Endothelial cell of umbilical vein (primary cell): ENCODE measurements at regions not wholly inside any gene's neighbourhood (a gene's known extent, or its start where the extent isn't known, plus 50 kb on each side); places are given as distances from the start of the nearest gene placed in this dataset.

Experiments used
- BruUV-seq: library from RNA; stranded (reverse); fragments of 400-500 nt; replicated peaks from 2 replicates; lab custom pipeline; 2021; lab: Mats Ljungman, UMichigan
- CTCF ChIA-PET: fragments of 300-600, 350-600 bp; sonication (Branson Sonifier 250); formaldehyde crosslinking; loops from one replicate; lab custom pipeline; 2021; ENCODE audit warnings: antibody characterized with exemption, inconsistent platforms; lab: Charles Lee
- POLR2A ChIA-PET: fragments of 300-600, 350-600 bp; sonication (Branson Sonifier 250); formaldehyde crosslinking; loops from one replicate; lab custom pipeline; 2021; ENCODE audit warnings: antibody characterized with exemption, inconsistent platforms; lab: Charles Lee
- DNase-seq: peaks from one replicate; pipeline ENCODE4 v3.0.0-alpha.2; 2011; ENCODE audit warnings: low read depth, low spot score
- FAIRE-seq: peaks from 2 replicates; lab custom pipeline; 2011; peaks lifted over from hg19 to GRCh38; lab: Jason Lieb, UNC
- H2AFZ ChIP-seq: 2 replicates; pipeline ENCODE4 v1.6.0; 2012; ENCODE audit warnings: low read depth, low read length, control low read depth, inconsistent platforms
- H3K27ac ChIP-seq: 2 replicates; pipeline ENCODE4 v1.5.1; 2011; ENCODE audit warnings: low read depth, mild to moderate bottlenecking, control low read depth, low read length, moderate library complexity; ENCODE audit not compliant: insufficient read depth
- H3K27me3 ChIP-seq, 2 experiments: 2 replicates each; pipeline versions ENCODE4 v1.6.0 to v1.6.1; 2011; ENCODE audit warnings: low read length in 2 of 2, mixed read lengths in 1 of 2; ENCODE audit not compliant: control insufficient read depth in 2 of 2, insufficient read depth in 2 of 2
- H3K36me3 ChIP-seq, 2 experiments: 2 replicates in 1 of 2; 3 replicates in 1 of 2; pipeline ENCODE4 v1.5.1; 2011; ENCODE audit warnings: low read length in 2 of 2, mild to moderate bottlenecking in 1 of 2, moderate library complexity in 1 of 2; ENCODE audit not compliant: control insufficient read depth in 2 of 2, insufficient read depth in 2 of 2; ENCODE audit errors: extremely low read depth in 1 of 2
- H3K4me1 ChIP-seq: 3 replicates; pipeline ENCODE4 v1.5.1; 2011; ENCODE audit warnings: mild to moderate bottlenecking, low read length; ENCODE audit not compliant: control insufficient read depth, insufficient read depth; ENCODE audit errors: extremely low read depth
- H3K4me2 ChIP-seq: 2 replicates; pipeline ENCODE4 v1.6.1; 2011; ENCODE audit warnings: low read length, control low read depth, mixed read lengths; ENCODE audit not compliant: insufficient read depth
- H3K4me3 ChIP-seq, 3 experiments: fragments of 200-600 bp in 1 of 3; sonication (generic), shearing (Covaris generic) in 1 of 3; replicated peaks in 1 of 3; 2 replicates each; pipeline ENCODE4 v1.5.1; 2011 to 2016; ENCODE audit warnings: control low read depth in 3 of 3, low read length in 3 of 3, mild to moderate bottlenecking in 2 of 3, inconsistent platforms in 1 of 3, low read depth in 1 of 3, moderate library complexity in 1 of 3; ENCODE audit not compliant: insufficient read depth in 1 of 3
- H3K79me2 ChIP-seq: 2 replicates; pipeline ENCODE4 v1.6.0; 2012; ENCODE audit warnings: low read length, inconsistent platforms; ENCODE audit not compliant: control insufficient read depth, insufficient read depth
- H3K9ac ChIP-seq: replicated peaks from 2 replicates; pipeline ENCODE3; 2011; ENCODE audit warnings: low read length, control low read depth; ENCODE audit not compliant: insufficient read depth; ENCODE audit errors: extremely low read depth
- H3K9me1 ChIP-seq: replicated peaks from 3 replicates; pipeline ENCODE4 v1.6.0; 2011; ENCODE audit warnings: mild to moderate bottlenecking, low read length; ENCODE audit not compliant: control insufficient read depth, insufficient read depth; ENCODE audit errors: extremely low read depth
- H3K9me3 ChIP-seq: replicated peaks from 2 replicates; pipeline ENCODE4 v1.5.1; 2012; ENCODE audit warnings: low read length, inconsistent platforms; ENCODE audit not compliant: control insufficient read depth, insufficient read depth
- H4K20me1 ChIP-seq: replicated peaks from 2 replicates; pipeline ENCODE3; 2011; ENCODE audit warnings: mild to moderate bottlenecking, low read length; ENCODE audit not compliant: control insufficient read depth, insufficient read depth; ENCODE audit errors: extremely low read depth
- CTCF ChIP-seq, 2 donors: IDR thresholded peaks; 1 replicate in 1 of 2; 2 replicates in 1 of 2; pipeline ENCODE4 v1.5.1; 2011; ENCODE audit warnings: low read length in 2 of 2, mild to moderate bottlenecking in 2 of 2, moderate library complexity in 2 of 2, control low read depth in 1 of 2, inconsistent platforms in 1 of 2, low read depth in 1 of 2; ENCODE audit not compliant: insufficient read depth in 1 of 2; ENCODE audit errors: extremely low read depth in 1 of 2
- EZH2 ChIP-seq: IDR thresholded peaks from 2 replicates; pipeline ENCODE4 v1.6.1; 2012; ENCODE audit warnings: borderline replicate concordance, low read depth, mild to moderate bottlenecking, moderate library complexity, low read length, inconsistent platforms; ENCODE audit not compliant: severe bottlenecking
- FOS ChIP-seq: IDR thresholded peaks from 2 replicates; pipeline ENCODE4 v1.6.1; 2011; ENCODE audit warnings: mild to moderate bottlenecking, low read length, moderate library complexity, borderline replicate concordance; ENCODE audit not compliant: insufficient read depth
- GATA2 ChIP-seq: IDR thresholded peaks from 2 replicates; pipeline ENCODE4 v1.7.0; 2011; ENCODE audit warnings: low read depth, mild to moderate bottlenecking, moderate library complexity, mixed read lengths, low read length; ENCODE audit not compliant: insufficient read length, insufficient read depth
- JUN ChIP-seq: IDR thresholded peaks from 2 replicates; pipeline ENCODE4 v1.6.1; 2011; ENCODE audit warnings: borderline replicate concordance, low read depth; ENCODE audit not compliant: insufficient read length, insufficient read depth
- MAX ChIP-seq: IDR thresholded peaks from 2 replicates; pipeline ENCODE4 v1.6.1; 2011; ENCODE audit not compliant: insufficient read depth, insufficient read length
- MYC ChIP-seq: IDR thresholded peaks from one replicate; pipeline ENCODE4 v1.6.1; 2011; ENCODE audit warnings: mild to moderate bottlenecking, low read depth, low read length
- POLR2A ChIP-seq: IDR thresholded peaks from 2 replicates; pipeline ENCODE4 v1.6.1; 2012; ENCODE audit warnings: low read depth, mild to moderate bottlenecking, control low read depth, low read length
- POLR2AphosphoS5 ChIP-seq: IDR thresholded peaks from 2 replicates; pipeline ENCODE4 v1.6.1; 2012; ENCODE audit warnings: low read depth, mild to moderate bottlenecking, control low read depth, low read length, moderate library complexity; ENCODE audit not compliant: insufficient read depth
- dilution Hi-C: fragments of 300-500 bp; cut with MboI; formaldehyde crosslinking; loops from one replicate; pipeline ENCODE4 v1.15.0; 2019; ENCODE audit warnings: low sequenced_read_pairs; ENCODE audit not compliant: extremely low pct_ligation_motif_present
- intact Hi-C: fragments of 100-400 bp; cut with micrococcal nuclease; formaldehyde crosslinking; loops from one replicate; pipeline ENCODE4 v1.10.0; 2022

DNA sequence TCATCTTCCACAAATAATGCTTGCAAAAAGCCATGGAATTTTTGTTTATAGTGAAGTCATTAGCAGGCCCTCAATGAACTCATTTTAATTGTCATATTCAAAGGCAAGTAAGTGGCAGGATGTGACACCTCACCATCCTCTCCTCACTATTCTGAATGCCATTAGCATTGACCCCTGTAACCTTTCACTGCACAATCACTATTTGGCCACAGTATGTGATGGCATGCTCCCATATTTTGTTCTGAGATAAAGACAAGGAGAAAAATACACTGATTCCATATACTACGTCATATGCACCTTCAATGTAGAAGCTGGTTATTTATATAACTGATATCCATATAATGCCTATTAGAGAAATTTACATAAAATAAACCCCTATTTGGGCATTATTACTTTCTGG is 1443.2 kb downstream of the SUCLG1 start:
- ChIA-PET POLR2A (no interaction called here), CTCF (no interaction called here)
- no peaks in the 10 kb centered on the region for H3K27me3 ChIP-seq
- H3K4me3 ChIP-seq, result no peak overlapping the region
- TF ChIP-seq EZH2, result no peak
- TF ChIP-seq POLR2AphosphoS5, result no peak
- no peak for TF ChIP-seq POLR2A
- TF ChIP-seq MYC, result no peak
- no peak for TF ChIP-seq JUN
- no peak for TF ChIP-seq CTCF (IDR thresholded peaks at IDR 0.05; ENCODE audit: extremely low read depth in 1 of 2, insufficient read depth in 1 of 2, low read depth in 1 of 2, low read length in 2 of 2)
- no peak for TF ChIP-seq MAX
- no peak for TF ChIP-seq FOS
- TF ChIP-seq GATA2, result no peak
- FAIRE-seq, result no peak
- DNase-seq, result no peak
- no peak overlapping the region for H3K9ac ChIP-seq
- H3K36me3 ChIP-seq, result no peaks in the 10 kb centered on the region
- intact Hi-C loops, result no loop called here
- H2AFZ ChIP-seq, result no peak overlapping the region
- H4K20me1 ChIP-seq, result no peaks in the 10 kb centered on the region
- no peak overlapping the region for H3K4me2 ChIP-seq
- no peak overlapping the region for H3K27ac ChIP-seq
- H3K9me1 ChIP-seq, result no peaks in the 10 kb centered on the region
- no TSS peak for BruUV-seq
- no peaks in the 10 kb centered on the region for H3K79me2 ChIP-seq
- peaks cover 2% of the 10 kb centered on the region for H3K4me1 ChIP-seq
- H3K9me3 ChIP-seq, result no peaks in the 10 kb centered on the region
- dilution Hi-C loops, result no loop called here
